ENCODE measurements at regions not wholly inside any gene's neighbourhood (a gene's known extent, or its start where the extent isn't known, plus 50 kb on each side); places are given as distances from the start of the nearest gene placed in this dataset.

DNA sequence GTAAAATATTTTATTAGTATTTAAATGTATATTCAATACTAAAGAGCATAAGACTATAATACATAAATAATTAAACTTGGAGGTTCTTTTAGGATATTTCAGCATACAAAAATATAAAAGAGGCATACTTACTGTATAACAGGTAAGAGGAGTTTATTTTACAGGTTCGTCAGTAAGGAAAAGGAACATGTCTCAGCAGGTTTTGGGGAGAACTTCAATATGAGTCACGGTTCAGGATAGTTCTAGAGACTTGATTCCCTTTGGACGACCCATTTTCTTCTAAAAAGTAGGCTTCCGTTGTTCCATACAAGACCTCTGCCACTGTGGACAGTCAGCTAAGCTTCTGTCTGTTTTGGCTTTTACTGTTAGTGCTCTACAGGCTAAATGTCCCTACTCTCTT is 181.1 kb downstream of the ALX1 start:
- TF ChIP-seq, protein P1, sequence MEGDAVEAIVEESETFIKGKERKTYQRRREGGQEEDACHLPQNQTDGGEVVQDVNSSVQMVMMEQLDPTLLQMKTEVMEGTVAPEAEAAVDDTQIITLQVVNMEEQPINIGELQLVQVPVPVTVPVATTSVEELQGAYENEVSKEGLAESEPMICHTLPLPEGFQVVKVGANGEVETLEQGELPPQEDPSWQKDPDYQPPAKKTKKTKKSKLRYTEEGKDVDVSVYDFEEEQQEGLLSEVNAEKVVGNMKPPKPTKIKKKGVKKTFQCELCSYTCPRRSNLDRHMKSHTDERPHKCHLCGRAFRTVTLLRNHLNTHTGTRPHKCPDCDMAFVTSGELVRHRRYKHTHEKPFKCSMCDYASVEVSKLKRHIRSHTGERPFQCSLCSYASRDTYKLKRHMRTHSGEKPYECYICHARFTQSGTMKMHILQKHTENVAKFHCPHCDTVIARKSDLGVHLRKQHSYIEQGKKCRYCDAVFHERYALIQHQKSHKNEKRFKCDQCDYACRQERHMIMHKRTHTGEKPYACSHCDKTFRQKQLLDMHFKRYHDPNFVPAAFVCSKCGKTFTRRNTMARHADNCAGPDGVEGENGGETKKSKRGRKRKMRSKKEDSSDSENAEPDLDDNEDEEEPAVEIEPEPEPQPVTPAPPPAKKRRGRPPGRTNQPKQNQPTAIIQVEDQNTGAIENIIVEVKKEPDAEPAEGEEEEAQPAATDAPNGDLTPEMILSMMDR (conservative IDR thresholded peaks at IDR 0.05): no peak
- TF ChIP-seq EZH2 (IDR thresholded peaks at IDR 0.05; ENCODE audit: low read depth): no peak

DNA sequence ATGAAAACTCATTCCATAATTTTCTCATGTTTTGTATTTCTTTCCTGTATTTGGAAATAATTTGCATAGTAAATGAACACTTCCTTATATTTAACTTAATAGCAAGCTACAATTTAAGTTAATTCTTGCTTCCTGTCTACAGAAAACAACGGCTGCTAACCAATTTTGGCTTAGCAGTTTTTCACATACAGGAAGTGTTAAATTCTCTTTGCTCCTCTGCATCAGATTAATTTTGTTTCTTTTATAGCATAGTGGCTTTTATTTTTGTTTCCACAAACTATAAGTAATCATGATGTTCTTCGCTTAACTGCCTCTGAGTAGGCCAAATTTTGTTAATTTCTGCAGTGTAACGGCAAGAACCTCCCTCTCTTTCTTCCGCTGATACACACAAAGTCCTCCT is 182.9 kb downstream of the ALX1 start:
- no peaks in the 10 kb centered on the region for H4K20me1 ChIP-seq (ENCODE audit: insufficient read depth)
- no peak overlapping the region for H3K4me2 ChIP-seq
- no peak overlapping the region for H3K4me3 ChIP-seq
- H3K36me3 ChIP-seq (ENCODE audit: low read depth): no peaks in the 10 kb centered on the region
- H3F3A ChIP-seq (ENCODE audit: insufficient read depth, low read depth): no peaks in the 10 kb centered on the region
- ChIA-PET POLR2A (ENCODE audit: unreplicated experiment) (no interaction called here), CTCF (interaction anchor here (0.5 kb wide), 1 partner anchor 8 kb away, joined by 7 read pairs; no protein-coding TSS in a partner anchor)
- H2AFZ ChIP-seq: no peak overlapping the region
- BruUV-seq (replicated peaks): no TSS peak
- no peak overlapping the region for H3K27ac ChIP-seq
- no peaks in the 10 kb centered on the region for H3K79me2 ChIP-seq (ENCODE audit: low read depth)
- 0 out of 2 replicates have a peak, but pooled peaks cover 2% of the 10 kb centered on the region for H3K9me3 ChIP-seq (ENCODE audit: insufficient read depth, low read depth)
- no peak for DNase-seq
- intact Hi-C loops (cut with micrococcal nuclease; ENCODE audit: unreplicated experiment): no loop called here
- peaks cover 3% of the 10 kb centered on the region; the same call in 1 of the 2 replicates for H3K9me2 ChIP-seq (ENCODE audit: insufficient read depth)
- TF ChIP-seq, protein P1 (conservative IDR thresholded peaks at IDR 0.05): no peak
- no peak for TF ChIP-seq EZH2 (IDR thresholded peaks at IDR 0.05; ENCODE audit: low read depth)
- H3K4me1 ChIP-seq (replicated peaks; ENCODE audit: insufficient read depth): peaks cover 15% of the 10 kb centered on the region; the same call in 1 of the 2 replicates
- H3K27me3 ChIP-seq (ENCODE audit: insufficient read depth, low read depth): no peaks in the 10 kb centered on the region

More for the DNA sequence above, 181.1 kb downstream of the ALX1 start:
- Histone ChIP-seq H3K27me3 (ENCODE audit: insufficient read depth, low read depth) (no peaks in the 10 kb centered on the region), H3K4me1 (replicated peaks; ENCODE audit: insufficient read depth) (0 out of 2 replicates have a peak, but pooled peaks cover 4% of the 10 kb centered on the region), H4K20me1 (ENCODE audit: insufficient read depth) (no peaks in the 10 kb centered on the region), H3K9me3 (ENCODE audit: insufficient read depth, low read depth) (0 out of 2 replicates have a peak, but pooled peaks cover 2% of the 10 kb centered on the region), H3K4me2 (no peak overlapping the region), H2AFZ (no peak overlapping the region), H3K9me2 (ENCODE audit: insufficient read depth) (peaks cover 3% of the 10 kb centered on the region; the same call in 1 of the 2 replicates), H3K27ac (no peak overlapping the region), H3K4me3 (no peak overlapping the region), H3F3A (ENCODE audit: insufficient read depth, low read depth) (no peaks in the 10 kb centered on the region), H3K36me3 (ENCODE audit: low read depth) (no peaks in the 10 kb centered on the region), H3K79me2 (ENCODE audit: low read depth) (no peaks in the 10 kb centered on the region)
- intact Hi-C loops (cut with micrococcal nuclease; ENCODE audit: unreplicated experiment): no loop called here
- no TSS peak for BruUV-seq (replicated peaks)
- ChIA-PET POLR2A (ENCODE audit: unreplicated experiment) (no interaction called here), CTCF (no interaction called here)
- DNase-seq: no peak

GRCh38 chr12:85466890-85467289 is 186.9 kb downstream of the ALX1 start:
- H2AFZ ChIP-seq: no peak overlapping the region
- no peak overlapping the region for H3K27ac ChIP-seq
- H3K9me2 ChIP-seq (ENCODE audit: insufficient read depth): peaks cover 3% of the 10 kb centered on the region; the same call in 1 of the 2 replicates
- POLR2A ChIA-PET (ENCODE audit: unreplicated experiment): no interaction called here
- no peak overlapping the region for H3K4me3 ChIP-seq
- CTCF ChIA-PET: interaction anchor here (0.7 kb wide), 1 partner anchor 369 kb away, joined by 3 read pairs; the partner anchor contains the start of gene RASSF9
- H3K36me3 ChIP-seq (ENCODE audit: low read depth): no peaks in the 10 kb centered on the region
- peaks cover 27% of the 10 kb centered on the region for H3K4me1 ChIP-seq (replicated peaks; ENCODE audit: insufficient read depth)
- intact Hi-C loops (cut with micrococcal nuclease; ENCODE audit: unreplicated experiment): loop anchor here (5.0 kb wide), 2 partner anchors 105 to 390 kb away; no protein-coding TSS in a partner anchor
- H3K79me2 ChIP-seq (ENCODE audit: low read depth): no peaks in the 10 kb centered on the region
- H3K27me3 ChIP-seq (ENCODE audit: insufficient read depth, low read depth): no peaks in the 10 kb centered on the region
- TF ChIP-seq EZH2 (IDR thresholded peaks at IDR 0.05; ENCODE audit: low read depth): no peak
- TF ChIP-seq, protein P1 (conservative IDR thresholded peaks at IDR 0.05): no peak
- no peaks in the 10 kb centered on the region for H4K20me1 ChIP-seq (ENCODE audit: insufficient read depth)
- no TSS peak for BruUV-seq (replicated peaks)
- DNase-seq: no peak
- H3K9me3 ChIP-seq (ENCODE audit: insufficient read depth, low read depth): peaks cover 2% of the 10 kb centered on the region; the same call in 1 of the 2 replicates
- H3F3A ChIP-seq (ENCODE audit: insufficient read depth, low read depth): no peaks in the 10 kb centered on the region
- no peak overlapping the region for H3K4me2 ChIP-seq

Data from PC-9 (cell line).